Neural progenitor cell (in vitro differentiated cells): ENCODE measurements at regions not wholly inside any gene's neighbourhood (a gene's known extent, or its start where the extent isn't known, plus 50 kb on each side); places are given as distances from the start of the nearest gene placed in this dataset.

ENCODE experiments used
- CTCF ChIP-seq: fragments of 200-600 bp; sonication (generic); IDR thresholded peaks from 2 replicates; pipeline ENCODE4 v1.5.1; 2017; ENCODE audit warnings: antibody characterized with exemption, mild to moderate bottlenecking
- EZH2 ChIP-seq: fragments of 200-600 bp; sonication (generic); IDR thresholded peaks from 2 replicates; pipeline ENCODE4 v1.6.1; 2017; ENCODE audit warnings: antibody characterized with exemption, mild to moderate bottlenecking, moderate library complexity
- EZH2phosphoT487 ChIP-seq: fragments of 200-600 bp; sonication (generic); IDR thresholded peaks from 2 replicates; pipeline ENCODE4 v1.6.1; 2017; ENCODE audit warnings: antibody characterized with exemption

- TF ChIP-seq CTCF = peak; percentile 56
- no peak for TF ChIP-seq EZH2
- no peak for TF ChIP-seq EZH2phosphoT487
Observed at GRCh38 chrX:39242187-39242586, 440.9 kb downstream of the MID1IP1 start.
